Lower leg skin (tissue), 3 donors: ENCODE measurements at regions not wholly inside any gene's neighbourhood (a gene's known extent, or its start where the extent isn't known, plus 50 kb on each side); places are given as distances from the start of the nearest gene placed in this dataset.

ENCODE experiments used
- POLR2A ChIP-seq, 2 donors: fragments of 450-650 bp; IDR thresholded peaks; one replicate each; pipeline ENCODE4 v1.6.1; 2016 to 2017; ENCODE audit warnings: antibody characterized with exemption in 2 of 2, mild to moderate bottlenecking in 1 of 2, moderate library complexity in 1 of 2
- TF ChIP-seq, protein P1 (sequence below), 3 donors: fragments of 450-650 bp; IDR thresholded peaks; one replicate each; pipeline ENCODE4 v1.5.1; 2016; ENCODE audit warnings: antibody characterized with exemption in 3 of 3, mild to moderate bottlenecking in 3 of 3, moderate library complexity in 2 of 3

DNA sequence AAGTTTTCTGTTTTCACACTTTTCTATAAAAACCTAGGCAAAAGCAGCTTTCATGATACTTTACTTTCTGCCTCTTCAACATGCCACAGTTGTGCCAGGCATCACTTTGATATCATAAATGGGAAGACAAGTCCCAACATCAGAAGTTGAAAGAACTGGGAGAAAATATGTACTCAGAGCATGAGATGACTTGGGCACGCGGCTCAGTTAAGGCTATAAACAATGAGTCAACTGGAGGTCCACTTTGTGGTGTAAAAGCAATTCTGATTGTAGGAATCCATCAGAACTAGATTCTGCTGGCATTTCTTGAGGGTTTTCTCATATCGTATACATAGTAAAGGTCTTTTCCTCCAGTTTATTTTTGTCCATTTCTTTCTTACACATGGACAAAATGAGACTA lies 109.7 kb upstream of the USP47 start:
- TF ChIP-seq, protein P1, sequence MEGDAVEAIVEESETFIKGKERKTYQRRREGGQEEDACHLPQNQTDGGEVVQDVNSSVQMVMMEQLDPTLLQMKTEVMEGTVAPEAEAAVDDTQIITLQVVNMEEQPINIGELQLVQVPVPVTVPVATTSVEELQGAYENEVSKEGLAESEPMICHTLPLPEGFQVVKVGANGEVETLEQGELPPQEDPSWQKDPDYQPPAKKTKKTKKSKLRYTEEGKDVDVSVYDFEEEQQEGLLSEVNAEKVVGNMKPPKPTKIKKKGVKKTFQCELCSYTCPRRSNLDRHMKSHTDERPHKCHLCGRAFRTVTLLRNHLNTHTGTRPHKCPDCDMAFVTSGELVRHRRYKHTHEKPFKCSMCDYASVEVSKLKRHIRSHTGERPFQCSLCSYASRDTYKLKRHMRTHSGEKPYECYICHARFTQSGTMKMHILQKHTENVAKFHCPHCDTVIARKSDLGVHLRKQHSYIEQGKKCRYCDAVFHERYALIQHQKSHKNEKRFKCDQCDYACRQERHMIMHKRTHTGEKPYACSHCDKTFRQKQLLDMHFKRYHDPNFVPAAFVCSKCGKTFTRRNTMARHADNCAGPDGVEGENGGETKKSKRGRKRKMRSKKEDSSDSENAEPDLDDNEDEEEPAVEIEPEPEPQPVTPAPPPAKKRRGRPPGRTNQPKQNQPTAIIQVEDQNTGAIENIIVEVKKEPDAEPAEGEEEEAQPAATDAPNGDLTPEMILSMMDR (IDR thresholded peaks at IDR 0.05) = no peak
- no peak for TF ChIP-seq POLR2A (IDR thresholded peaks at IDR 0.05)
